ENCODE measurements at regions not wholly inside any gene's neighbourhood (a gene's known extent, or its start where the extent isn't known, plus 50 kb on each side); places are given as distances from the start of the nearest gene placed in this dataset.

GRCh38 chr6:15735567-15736265 is 72.9 kb upstream of the DTNBP1 start:
- FAIRE-seq (no peak), DNase-seq (peak in 2 of 5 donors; percentile 39 to 44)
- Histone ChIP-seq H3K9me3 (ENCODE audit: control insufficient read depth in 2 of 3, insufficient read depth in 1 of 3, low read length in 3 of 3) (no peaks in the 10 kb centered on the region), H3K36me3 (ENCODE audit: control insufficient read depth in 2 of 3, insufficient read depth in 3 of 3, low read length in 3 of 3) (no peaks in the 10 kb centered on the region), H3K27ac (ENCODE audit: low read depth in 2 of 2, low read length in 2 of 2) (no peak overlapping the region), H3K4me3 (ENCODE audit: low read length in 3 of 3) (no peak overlapping the region), H3K9ac (ENCODE audit: low read length in 3 of 3) (no peak overlapping the region), H3K27me3 (ENCODE audit: control insufficient read depth, insufficient read depth, low read length) (no peaks in the 10 kb centered on the region), H3K4me1 (ENCODE audit: control insufficient read depth in 2 of 3, insufficient read depth in 2 of 3, low read depth in 1 of 3, low read length in 3 of 3) (peaks cover 0 to 7% (median 0%) of the 10 kb centered on the region in 3 donors)
- intact Hi-C loops (cut with DNase I), result no loop called here
- TF ChIP-seq, protein P1, sequence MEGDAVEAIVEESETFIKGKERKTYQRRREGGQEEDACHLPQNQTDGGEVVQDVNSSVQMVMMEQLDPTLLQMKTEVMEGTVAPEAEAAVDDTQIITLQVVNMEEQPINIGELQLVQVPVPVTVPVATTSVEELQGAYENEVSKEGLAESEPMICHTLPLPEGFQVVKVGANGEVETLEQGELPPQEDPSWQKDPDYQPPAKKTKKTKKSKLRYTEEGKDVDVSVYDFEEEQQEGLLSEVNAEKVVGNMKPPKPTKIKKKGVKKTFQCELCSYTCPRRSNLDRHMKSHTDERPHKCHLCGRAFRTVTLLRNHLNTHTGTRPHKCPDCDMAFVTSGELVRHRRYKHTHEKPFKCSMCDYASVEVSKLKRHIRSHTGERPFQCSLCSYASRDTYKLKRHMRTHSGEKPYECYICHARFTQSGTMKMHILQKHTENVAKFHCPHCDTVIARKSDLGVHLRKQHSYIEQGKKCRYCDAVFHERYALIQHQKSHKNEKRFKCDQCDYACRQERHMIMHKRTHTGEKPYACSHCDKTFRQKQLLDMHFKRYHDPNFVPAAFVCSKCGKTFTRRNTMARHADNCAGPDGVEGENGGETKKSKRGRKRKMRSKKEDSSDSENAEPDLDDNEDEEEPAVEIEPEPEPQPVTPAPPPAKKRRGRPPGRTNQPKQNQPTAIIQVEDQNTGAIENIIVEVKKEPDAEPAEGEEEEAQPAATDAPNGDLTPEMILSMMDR (IDR thresholded peaks at IDR 0.05; ENCODE audit: borderline replicate concordance, extremely low read depth, insufficient read depth), result no peak

- Histone ChIP-seq H3K4me1 (ENCODE audit: control insufficient read depth in 2 of 3, insufficient read depth in 2 of 3, low read depth in 1 of 3, low read length in 3 of 3) (peaks cover 0 to 7% (median 0%) of the 10 kb centered on the region in 3 donors), H3K27me3 (ENCODE audit: control insufficient read depth, insufficient read depth, low read length) (no peaks in the 10 kb centered on the region), H3K36me3 (ENCODE audit: control insufficient read depth in 2 of 3, insufficient read depth in 3 of 3, low read length in 3 of 3) (no peaks in the 10 kb centered on the region), H3K27ac (ENCODE audit: low read depth in 2 of 2, low read length in 2 of 2) (no peak overlapping the region), H3K9me3 (ENCODE audit: control insufficient read depth in 2 of 3, insufficient read depth in 1 of 3, low read length in 3 of 3) (no peaks in the 10 kb centered on the region), H3K9ac (ENCODE audit: low read length in 3 of 3) (no peak overlapping the region), H3K4me3 (ENCODE audit: low read length in 3 of 3) (no peak overlapping the region)
- no peak for FAIRE-seq
- intact Hi-C loops (cut with DNase I), result no loop called here
- no peak for DNase-seq
- TF ChIP-seq, protein P1 (IDR thresholded peaks at IDR 0.05; ENCODE audit: borderline replicate concordance, extremely low read depth, insufficient read depth), result no peak
These were observed 71.5 kb upstream of the DTNBP1 start for GRCh38 chr6:15734118-15734897.

DNA sequence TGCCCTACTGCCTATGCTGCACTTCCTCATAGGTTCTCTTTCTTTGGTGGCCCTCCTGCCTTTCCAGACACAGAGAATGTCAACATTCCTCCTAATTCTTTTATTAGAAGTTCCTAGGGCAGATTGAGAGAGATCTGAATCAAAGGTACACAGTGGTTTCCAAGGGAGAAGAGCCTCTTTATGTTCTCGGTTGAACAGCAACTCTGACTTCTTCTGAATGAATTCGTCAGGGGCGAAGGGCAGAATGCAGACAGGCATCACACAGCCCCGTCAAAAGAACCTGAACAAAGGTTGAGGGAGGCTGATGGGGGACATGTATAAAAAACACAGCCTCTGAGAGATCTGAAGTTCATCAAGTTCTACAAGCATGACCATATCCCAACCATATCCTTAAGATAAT is 68.1 kb upstream of the DTNBP1 start:
- H3K27me3 ChIP-seq (ENCODE audit: control insufficient read depth, insufficient read depth, low read length), result no peaks in the 10 kb centered on the region
- no peak overlapping the region for H3K9ac ChIP-seq (ENCODE audit: low read length in 3 of 3)
- FAIRE-seq, result no peak
- no peak overlapping the region for H3K4me3 ChIP-seq (ENCODE audit: low read length in 3 of 3)
- no peak for DNase-seq
- peaks cover 0 to 7% (median 0%) of the 10 kb centered on the region in 3 donors for H3K4me1 ChIP-seq (ENCODE audit: control insufficient read depth in 2 of 3, insufficient read depth in 2 of 3, low read depth in 1 of 3, low read length in 3 of 3)
- TF ChIP-seq, protein P1 (IDR thresholded peaks at IDR 0.05; ENCODE audit: borderline replicate concordance, extremely low read depth, insufficient read depth), result no peak
- H3K27ac ChIP-seq (ENCODE audit: low read depth in 2 of 2, low read length in 2 of 2), result no peak overlapping the region
- no peaks in the 10 kb centered on the region for H3K9me3 ChIP-seq (ENCODE audit: control insufficient read depth in 2 of 3, insufficient read depth in 1 of 3, low read length in 3 of 3)
- H3K36me3 ChIP-seq (ENCODE audit: control insufficient read depth in 2 of 3, insufficient read depth in 3 of 3, low read length in 3 of 3), result no peaks in the 10 kb centered on the region
- intact Hi-C loops (cut with DNase I), result no loop called here

Measured in kidney (tissue), 13 donors.